NCI-H128 (cell line): ENCODE measurements at regions not wholly inside any gene's neighbourhood (a gene's known extent, or its start where the extent isn't known, plus 50 kb on each side); places are given as distances from the start of the nearest gene placed in this dataset.

ENCODE experiments used
- DNase-seq: peaks from one replicate; lab custom pipeline; 2025; ENCODE audit not compliant: unreplicated experiment; lab: John Stamatoyannopoulos, UW

GRCh38 chr10:33453081-33454025, 118.9 kb upstream of the NRP1 start:
- DNase-seq = no peak

- no peak for DNase-seq
Observed at GRCh38 chr10:33448421-33449140, 114.1 kb upstream of the NRP1 start.

GRCh38 chr10:33441561-33441960, 107.1 kb upstream of the NRP1 start:
- no peak for DNase-seq

- DNase-seq = no peak
Observed at GRCh38 chr10:33434933-33435332, 100.5 kb upstream of the NRP1 start.

- no peak for DNase-seq
Observed at GRCh38 chr10:33428682-33429081, 94.2 kb upstream of the NRP1 start.

- DNase-seq = no peak
Observed at GRCh38 chr10:33423154-33423529, 88.7 kb upstream of the NRP1 start.

- no peak for DNase-seq
Observed at GRCh38 chr10:33422471-33423153, 88.1 kb upstream of the NRP1 start.

GRCh38 chr10:33421789-33422462, 87.5 kb upstream of the NRP1 start:
- no peak for DNase-seq

- DNase-seq = no peak
Observed at GRCh38 chr10:33419311-33419710, 84.8 kb upstream of the NRP1 start.

GRCh38 chr10:33418301-33418700, 83.8 kb upstream of the NRP1 start:
- DNase-seq = no peak

GRCh38 chr10:33416691-33417090, 82.2 kb upstream of the NRP1 start:
- no peak for DNase-seq

GRCh38 chr10:33416209-33416608, 81.7 kb upstream of the NRP1 start:
- no peak for DNase-seq

GRCh38 chr10:33414841-33415240, 80.4 kb upstream of the NRP1 start:
- no peak for DNase-seq

- DNase-seq = no peak
Observed at GRCh38 chr10:33412653-33413361, 78.3 kb upstream of the NRP1 start.

GRCh38 chr10:33412241-33412640, 77.8 kb upstream of the NRP1 start:
- DNase-seq = no peak

GRCh38 chr10:33410860-33411234, 76.4 kb upstream of the NRP1 start:
- no peak for DNase-seq

GRCh38 chr10:33410096-33410859, 75.8 kb upstream of the NRP1 start:
- no peak for DNase-seq

- DNase-seq = no peak
Observed at GRCh38 chr10:33406596-33406995, 72.1 kb upstream of the NRP1 start.

- no peak for DNase-seq
Observed at GRCh38 chr10:33402220-33403073, 68.0 kb upstream of the NRP1 start.
